Small intestine (tissue), 7 donors: ENCODE measurements at regions not wholly inside any gene's neighbourhood (a gene's known extent, or its start where the extent isn't known, plus 50 kb on each side); places are given as distances from the start of the nearest gene placed in this dataset.
"Not testable (repeated sequence)": the region's sequence is repeated elsewhere in the genome, so short reads cannot be mapped to it uniquely, and the experiment has no call there.

Experiments
- DNase-seq, 2 donors: peaks; one replicate each; pipeline versions ENCODE4 v3.0.0 to v3.0.0-alpha.2; 2013
- FAIRE-seq: peaks from 2 replicates; lab custom pipeline; 2012; peaks lifted over from hg19 to GRCh38; lab: Jason Lieb, UNC
- H3K27ac ChIP-seq, 3 donors: one replicate each; pipeline ENCODE4 v1.5.1; 2013; ENCODE audit warnings: low read length in 2 of 3, mild to moderate bottlenecking in 2 of 3, control low read depth in 1 of 3, inconsistent platforms in 1 of 3, low read depth in 1 of 3, moderate library complexity in 1 of 3
- H3K27me3 ChIP-seq, 3 donors: one replicate each; pipeline ENCODE4 v1.6.1; 2013; ENCODE audit warnings: low read length in 3 of 3, inconsistent platforms in 1 of 3; ENCODE audit not compliant: control insufficient read depth in 3 of 3, insufficient read depth in 3 of 3
- H3K36me3 ChIP-seq, 3 donors: one replicate each; pipeline ENCODE4 v1.6.1; 2013; ENCODE audit warnings: low read length in 3 of 3, inconsistent platforms in 1 of 3, low read depth in 1 of 3, mild to moderate bottlenecking in 1 of 3, moderate library complexity in 1 of 3; ENCODE audit not compliant: control insufficient read depth in 3 of 3, insufficient read depth in 2 of 3
- H3K4me1 ChIP-seq, 3 donors: one replicate each; pipeline ENCODE4 v1.6.1; 2013; ENCODE audit warnings: low read length in 2 of 3, inconsistent platforms in 1 of 3, low read depth in 1 of 3, mild to moderate bottlenecking in 1 of 3, moderate library complexity in 1 of 3; ENCODE audit not compliant: control insufficient read depth in 3 of 3, insufficient read depth in 2 of 3
- H3K4me3 ChIP-seq, 3 donors: one replicate each; pipeline ENCODE4 v1.5.1; 2013; ENCODE audit warnings: low read length in 3 of 3, control low read depth in 1 of 3, inconsistent platforms in 1 of 3, low read depth in 1 of 3, mild to moderate bottlenecking in 1 of 3, moderate library complexity in 1 of 3
- H3K9me3 ChIP-seq, 2 donors: one replicate each; pipeline ENCODE4 v1.6.1; 2013; ENCODE audit warnings: low read depth in 1 of 2, low read length in 1 of 2; ENCODE audit not compliant: control insufficient read depth in 2 of 2, insufficient read depth in 1 of 2
- WGBS, 3 donors: extraction: QIAGEN DNeasy Blood & Tissue Kit; methylation state at CpG; one replicate each; pipeline ENCODE4 v1.1.7; 2013; 5-methylcytosine and 5-hydroxymethylcytosine counted together
- donor health status: healthy with polysubstance abuse.
- donor health status: control.
- donor health status: control.
- donor health status: Bipolar disorder and iron deficiency.
- donor health status: healthy.

DNA sequence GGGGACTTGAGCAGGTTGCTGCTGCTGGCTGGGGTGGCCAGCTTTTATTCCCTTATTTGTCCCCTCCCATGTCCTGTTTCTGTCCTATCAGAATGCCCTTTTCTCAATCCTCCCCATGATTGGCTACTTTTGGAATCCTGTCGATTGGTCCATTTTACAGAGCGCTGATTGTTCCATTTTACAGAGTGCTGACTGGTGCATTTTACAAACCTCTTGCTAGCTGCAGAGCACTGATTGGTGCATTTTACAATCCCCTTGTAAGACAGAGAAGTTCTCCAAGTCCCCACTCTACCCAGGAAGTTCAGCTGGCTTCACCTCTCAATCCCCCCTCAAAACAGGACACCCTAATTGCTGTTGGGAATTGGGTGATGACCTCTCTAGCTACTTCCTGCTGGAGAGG lies 608.0 kb downstream of the C12orf50 start:
- H3K4me1 ChIP-seq, H3K27ac ChIP-seq, H3K4me3 ChIP-seq, FAIRE-seq, H3K36me3 ChIP-seq, H3K27me3 ChIP-seq, H3K9me3 ChIP-seq, DNase-seq: not testable (repeated sequence)
- WGBS, 3 donors: 98% methylated on average over 2 of the region's 2 CpGs

DNA sequence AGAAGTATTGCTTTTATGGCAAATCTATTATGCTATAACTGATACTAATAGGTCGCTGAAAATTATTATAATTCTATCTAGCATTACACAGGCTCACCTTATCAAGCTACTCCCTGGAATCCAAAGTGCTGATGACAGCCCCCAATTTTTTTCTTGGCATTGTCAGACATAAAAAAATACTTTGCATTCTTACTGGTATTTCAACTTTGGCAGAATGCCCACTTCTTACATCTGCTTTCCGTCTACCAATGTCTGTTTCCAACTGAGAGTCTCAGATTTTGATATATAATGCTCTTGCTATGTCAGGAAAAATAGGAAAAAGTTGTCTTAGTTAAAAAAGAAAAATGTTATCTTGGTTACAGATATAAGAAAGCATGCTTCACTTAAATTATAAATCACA lies 615.4 kb downstream of the C12orf50 start:
- H3K36me3 ChIP-seq: no peaks in the 10 kb centered on the region
- FAIRE-seq: no peak
- no peak for DNase-seq
- no peaks in the 10 kb centered on the region for H3K4me1 ChIP-seq
- no peaks in the 10 kb centered on the region for H3K9me3 ChIP-seq
- H3K27ac ChIP-seq: no peak overlapping the region
- 67 to 79% (median 69%) methylated on average over 2 of the region's 2 CpGs for WGBS, 3 donors
- H3K27me3 ChIP-seq: no peaks in the 10 kb centered on the region
- no peak overlapping the region for H3K4me3 ChIP-seq

DNA sequence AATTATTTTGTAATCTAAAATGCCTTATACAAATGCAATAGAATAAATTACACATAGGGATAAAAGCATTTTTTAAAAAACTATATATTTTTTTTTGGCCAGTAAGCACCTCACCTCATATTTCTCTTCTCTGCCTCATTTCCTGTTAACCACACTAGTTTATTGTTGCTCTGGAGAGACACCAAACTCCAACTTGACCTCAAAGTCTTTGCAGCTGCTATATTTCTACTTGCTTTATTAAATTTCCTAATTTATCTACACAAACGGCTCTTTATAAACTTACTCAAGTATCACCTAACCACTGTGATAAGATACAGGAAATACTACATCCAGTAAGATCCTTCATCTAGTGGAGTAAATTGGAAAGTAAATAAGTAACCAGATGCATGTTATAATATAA lies 622.3 kb downstream of the C12orf50 start:
- H3K4me3 ChIP-seq: no peak overlapping the region
- 12 to 31% (median 14%) methylated on average over 1 of the region's 1 CpG for WGBS, 3 donors
- no peaks in the 10 kb centered on the region for H3K4me1 ChIP-seq
- no peaks in the 10 kb centered on the region for H3K36me3 ChIP-seq
- H3K9me3 ChIP-seq: no peaks in the 10 kb centered on the region
- no peak for FAIRE-seq
- no peak for DNase-seq
- no peak overlapping the region for H3K27ac ChIP-seq
- H3K27me3 ChIP-seq: no peaks in the 10 kb centered on the region

DNA sequence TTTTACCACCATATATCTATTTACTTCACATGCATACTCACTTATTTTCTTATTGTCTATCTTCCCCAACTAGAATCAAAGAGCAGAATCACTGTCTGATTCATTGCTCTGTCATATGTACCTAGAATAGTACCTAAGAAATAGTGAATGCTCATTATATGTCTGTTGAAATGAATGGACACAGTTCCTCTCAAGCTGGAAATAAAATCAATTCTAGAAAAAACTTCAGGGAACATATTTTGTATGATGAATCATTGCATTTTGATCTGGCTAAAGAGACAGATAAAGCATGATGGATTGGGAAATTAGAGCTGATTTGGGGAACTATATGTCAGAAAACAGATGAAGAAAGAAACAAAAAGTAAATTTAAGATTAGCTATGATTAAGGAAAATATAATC lies 623.3 kb downstream of the C12orf50 start:
- no peak for FAIRE-seq
- Histone ChIP-seq H3K4me3 (no peak overlapping the region), H3K36me3 (no peaks in the 10 kb centered on the region), H3K27me3 (no peaks in the 10 kb centered on the region), H3K9me3 (no peaks in the 10 kb centered on the region), H3K4me1 (no peaks in the 10 kb centered on the region), H3K27ac (no peak overlapping the region)
- DNase-seq: no peak

DNA sequence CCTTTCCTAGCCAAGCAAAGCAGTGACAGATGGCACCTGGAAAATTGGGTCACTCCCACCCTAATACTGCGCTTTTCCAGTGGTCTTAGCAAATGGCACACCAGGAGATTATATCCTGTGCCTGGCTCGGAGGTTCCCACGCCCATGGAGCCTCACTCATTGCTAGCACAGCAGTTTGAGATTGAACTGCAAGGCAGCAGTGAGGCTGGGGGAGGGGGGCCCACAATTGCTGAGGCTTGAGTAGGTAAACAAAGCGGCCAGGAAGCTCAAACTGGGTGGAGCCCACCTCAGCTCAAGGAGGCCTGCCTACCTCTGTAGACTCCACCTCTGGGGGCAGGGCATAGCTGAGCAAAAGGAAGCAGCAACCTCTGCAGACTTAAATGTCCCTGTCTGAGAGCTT lies 635.0 kb downstream of the C12orf50 start:
- H3K36me3 ChIP-seq, FAIRE-seq, H3K27ac ChIP-seq, H3K4me3 ChIP-seq, H3K4me1 ChIP-seq, H3K27me3 ChIP-seq, DNase-seq: not testable (repeated sequence)
- peaks cover 0 to 12% of the 10 kb centered on the region in 2 donors for H3K9me3 ChIP-seq
- WGBS, 3 donors: 75 to 83% (median 80%) methylated on average over 4 of the region's 4 CpGs

DNA sequence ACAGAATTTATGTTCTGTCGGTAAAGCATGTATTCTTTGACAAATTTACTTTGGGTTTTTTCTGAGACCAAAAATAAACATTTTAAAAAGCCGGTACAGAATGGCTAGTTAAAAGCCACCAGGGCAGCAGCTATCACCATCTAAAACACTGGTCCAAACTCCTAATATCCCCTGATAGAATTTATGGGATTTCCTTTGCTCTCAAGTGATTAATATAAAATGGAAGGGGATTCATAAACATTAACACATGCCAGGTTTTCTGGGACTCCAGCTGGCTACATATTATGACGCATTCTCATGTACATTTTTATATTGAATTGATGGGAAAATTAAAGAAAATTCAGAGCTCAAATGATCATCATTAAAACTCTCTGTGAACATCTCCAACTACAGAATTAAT lies 640.8 kb downstream of the C12orf50 start:
- Histone ChIP-seq H3K4me3 (no peak overlapping the region), H3K9me3 (no peaks in the 10 kb centered on the region), H3K27me3 (no peaks in the 10 kb centered on the region), H3K36me3 (no peaks in the 10 kb centered on the region), H3K4me1 (peaks cover 0 to 5% (median 0%) of the 10 kb centered on the region in 3 donors), H3K27ac (no peak overlapping the region)
- FAIRE-seq (no peak), DNase-seq (no peak)
- 62 to 88% (median 87%) methylated on average over 3 of the region's 3 CpGs for WGBS, 3 donors

DNA sequence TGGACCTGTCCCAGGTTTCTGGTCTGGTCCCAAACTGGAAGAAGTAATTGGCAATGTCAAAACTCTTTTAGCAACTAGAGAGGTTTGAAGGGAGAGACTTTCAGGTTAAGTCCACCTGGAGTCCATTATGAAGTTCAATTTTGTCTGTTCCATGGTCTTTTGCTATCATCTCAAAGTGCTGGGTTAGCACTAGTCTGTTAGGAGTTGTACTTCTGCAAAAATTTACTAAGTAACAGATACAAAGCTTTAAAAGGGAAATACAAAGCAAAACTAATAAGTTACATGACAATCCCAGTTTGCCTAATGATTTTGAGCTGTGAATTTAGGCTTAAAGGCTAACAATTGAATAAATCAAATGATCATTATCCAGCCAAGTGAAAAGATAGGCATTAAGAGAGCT lies 643.9 kb downstream of the C12orf50 start:
- FAIRE-seq (no peak), DNase-seq (no peak)
- Histone ChIP-seq H3K9me3 (no peaks in the 10 kb centered on the region), H3K36me3 (no peaks in the 10 kb centered on the region), H3K27ac (no peak overlapping the region), H3K4me3 (no peak overlapping the region), H3K27me3 (no peaks in the 10 kb centered on the region), H3K4me1 (peaks cover 0 to 10% (median 0%) of the 10 kb centered on the region in 3 donors)

DNA sequence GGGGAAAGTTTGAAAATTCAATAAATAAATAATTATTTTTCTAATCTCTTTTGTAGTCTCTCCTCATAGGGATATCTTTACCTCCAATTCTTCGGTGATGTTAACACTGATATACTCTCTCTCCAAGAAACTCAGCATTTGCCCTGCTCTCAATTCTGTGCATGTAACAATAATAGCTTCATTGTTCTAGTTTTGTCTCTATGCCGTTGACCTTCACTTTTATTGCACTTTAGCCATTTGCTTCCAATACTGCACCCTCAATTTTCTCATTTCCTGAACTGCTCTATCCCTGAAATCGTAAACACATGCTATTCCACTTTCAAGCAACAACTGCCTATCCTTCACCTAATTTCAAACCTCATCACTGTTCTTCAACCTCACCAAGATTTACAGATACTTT lies 645.0 kb downstream of the C12orf50 start:
- WGBS, 3 donors: 12 to 48% (median 27%) methylated on average over 3 of the region's 3 CpGs
- H3K27ac ChIP-seq: no peak overlapping the region
- FAIRE-seq: no peak
- peak in 1 of 2 donors; percentile 21 for DNase-seq
- no peaks in the 10 kb centered on the region for H3K36me3 ChIP-seq
- no peak overlapping the region for H3K4me3 ChIP-seq
- no peaks in the 10 kb centered on the region for H3K9me3 ChIP-seq
- no peaks in the 10 kb centered on the region for H3K27me3 ChIP-seq
- H3K4me1 ChIP-seq: peaks cover 0 to 10% (median 0%) of the 10 kb centered on the region in 3 donors

DNA sequence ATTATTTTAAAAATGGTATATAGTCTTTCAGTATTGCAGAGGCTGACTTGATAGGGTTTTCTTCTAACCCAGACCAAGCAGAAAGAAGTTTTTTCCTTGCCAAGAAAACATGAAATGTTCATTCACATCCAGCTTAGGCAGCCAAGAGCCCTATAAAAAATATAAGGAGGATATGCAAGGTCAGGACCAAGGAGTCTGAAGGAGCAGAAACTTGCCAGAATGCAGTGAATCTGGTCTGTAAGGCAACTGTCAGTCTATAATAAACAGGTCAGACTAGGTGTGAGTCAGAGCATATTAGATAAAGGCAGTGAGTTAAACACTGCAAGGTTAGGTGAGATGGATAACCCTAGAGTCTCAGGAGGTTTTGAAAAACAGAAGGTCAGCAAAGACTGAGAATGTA lies 645.5 kb downstream of the C12orf50 start:
- DNase-seq: peak; percentile 40 to 49
- H3K27ac ChIP-seq: peak overlapping the region in 1 of 3 donors; percentile 27
- H3K36me3 ChIP-seq: no peaks in the 10 kb centered on the region
- H3K9me3 ChIP-seq: no peaks in the 10 kb centered on the region
- H3K4me3 ChIP-seq: no peak overlapping the region
- no peak for FAIRE-seq
- H3K4me1 ChIP-seq: peaks cover 0 to 10% (median 0%) of the 10 kb centered on the region in 3 donors
- no peaks in the 10 kb centered on the region for H3K27me3 ChIP-seq
